NCI-H2196 (cell line): ENCODE measurements at regions not wholly inside any gene's neighbourhood (a gene's known extent, or its start where the extent isn't known, plus 50 kb on each side); places are given as distances from the start of the nearest gene placed in this dataset.

Experiments used
- DNase-seq: peaks from one replicate; lab custom pipeline; 2025; ENCODE audit not compliant: unreplicated experiment; lab: John Stamatoyannopoulos, UW

DNA sequence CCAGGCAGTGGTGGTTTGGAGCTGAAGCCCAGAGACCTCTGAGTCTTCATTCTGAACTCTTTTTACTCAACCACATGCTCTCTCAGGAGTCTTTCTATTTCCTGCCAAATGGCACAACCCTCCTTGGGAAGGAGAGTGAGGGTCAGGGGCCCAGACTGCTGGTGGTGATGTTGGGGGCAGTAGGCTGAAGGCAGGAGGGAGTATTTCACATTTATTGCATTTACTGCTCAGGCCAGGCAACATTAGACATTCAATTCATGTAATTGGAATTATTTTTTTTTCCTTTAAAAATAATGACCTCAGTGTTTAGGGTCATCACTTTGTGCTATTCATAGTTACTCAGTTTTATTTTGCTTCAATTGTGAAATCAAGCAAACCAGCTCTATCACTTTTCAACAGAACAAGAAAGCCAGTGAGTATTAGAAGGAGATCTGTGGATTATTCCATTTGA, 311.3 kb upstream of the NT5C1B start:
- DNase-seq: no peak

DNA sequence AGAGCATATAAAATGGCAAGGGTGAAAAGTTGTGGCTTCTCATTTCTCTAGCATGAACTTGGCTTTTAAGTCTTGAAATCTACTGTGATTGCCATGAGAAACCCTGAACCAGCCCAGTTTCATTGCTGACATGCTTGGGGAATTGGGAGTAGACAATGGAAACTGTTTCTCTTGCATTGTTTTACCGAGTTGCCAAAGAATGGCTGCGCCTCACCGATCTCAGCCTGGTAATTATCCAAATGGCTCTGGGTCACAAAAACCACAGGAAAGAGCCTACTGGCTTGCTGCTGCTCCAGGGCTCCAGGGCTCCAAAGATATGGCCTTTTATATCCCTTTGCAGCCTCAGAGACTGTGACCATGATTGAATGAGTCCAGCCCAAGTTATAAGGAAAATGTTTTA, 310.4 kb upstream of the NT5C1B start:
- DNase-seq: no peak

DNA sequence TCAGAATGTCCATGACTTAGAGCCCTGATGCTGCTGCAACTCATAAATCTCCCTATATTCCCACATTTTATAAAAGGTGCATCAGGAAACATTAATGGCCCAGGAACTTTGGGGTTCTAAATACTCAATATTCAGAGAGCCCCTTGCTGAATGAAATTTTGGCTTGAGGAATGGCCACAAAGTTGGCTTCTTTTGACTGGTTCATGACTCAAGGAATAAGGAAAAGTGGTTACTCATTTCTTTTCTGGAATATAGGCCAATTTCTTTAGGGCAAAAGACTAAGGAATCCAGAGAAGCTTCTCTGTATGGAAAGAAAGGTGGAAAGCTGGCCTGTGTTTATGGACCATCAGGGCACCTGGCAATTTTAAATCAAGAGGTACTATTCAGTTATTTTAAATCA, 308.9 kb upstream of the NT5C1B start:
- no peak for DNase-seq

DNA sequence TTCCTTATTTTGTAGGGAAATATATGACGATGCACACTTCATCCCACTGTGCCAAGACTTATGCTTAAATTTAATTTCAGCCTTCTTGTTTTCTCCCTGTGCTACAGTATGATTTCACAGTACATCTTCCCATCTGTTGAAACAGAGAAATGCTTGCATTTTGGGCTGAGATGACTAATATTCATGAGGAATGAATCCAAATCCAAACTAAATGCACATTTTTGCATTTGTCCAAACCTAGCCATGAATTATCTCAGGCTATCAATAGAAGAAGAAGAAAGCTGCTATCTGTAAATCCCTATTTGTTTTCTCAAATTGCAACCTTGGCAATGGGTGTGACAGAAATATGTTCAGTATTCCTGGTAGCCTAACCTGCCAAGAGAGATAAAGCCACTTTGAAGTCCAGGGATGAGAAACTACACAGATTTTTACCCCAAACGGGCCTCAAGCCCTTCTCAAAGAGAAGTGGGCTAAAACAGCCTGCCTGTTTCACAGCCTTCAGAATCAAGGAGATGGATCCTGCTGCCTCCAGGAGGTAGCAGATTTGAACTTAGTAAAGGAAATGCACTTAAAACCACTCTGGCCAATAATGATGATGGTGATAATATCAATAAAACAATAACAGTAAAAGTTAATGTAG, 306.9 kb upstream of the NT5C1B start:
- no peak for DNase-seq

DNA sequence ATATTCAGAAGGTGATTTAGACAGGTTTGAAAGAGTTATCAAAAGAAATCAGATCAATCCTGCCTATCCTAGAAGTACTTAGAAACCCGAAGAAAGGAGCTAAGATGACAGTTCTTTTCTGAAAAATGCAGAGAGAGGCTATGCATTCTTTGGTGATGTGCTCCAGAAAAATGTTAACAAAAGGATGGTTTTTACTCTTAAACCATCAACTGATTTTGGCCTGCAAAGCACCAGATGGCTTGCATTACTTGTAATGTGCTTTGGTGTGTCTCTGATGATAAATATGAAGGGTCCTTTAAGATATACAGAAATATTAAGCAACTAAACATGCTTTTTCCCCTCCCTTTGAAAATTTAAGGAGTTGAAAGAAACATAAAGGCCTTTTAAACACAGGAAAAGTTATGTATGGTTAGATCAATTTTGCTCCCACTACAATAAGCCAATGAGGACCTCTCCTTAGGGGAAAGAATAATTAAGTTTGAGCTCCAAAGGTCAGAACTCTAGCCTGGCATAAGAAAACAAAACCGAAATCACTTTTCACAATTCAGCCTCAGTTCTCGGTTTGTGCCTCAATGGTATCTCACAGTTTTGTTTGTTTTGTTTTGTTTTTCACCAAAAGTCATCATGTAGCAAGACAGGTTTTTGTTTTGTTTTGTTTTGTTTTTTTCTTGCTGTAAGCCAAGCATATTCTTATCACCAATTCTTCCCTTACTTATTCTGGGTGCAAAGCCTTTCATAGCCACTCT, 302.4 kb upstream of the NT5C1B start:
- no peak for DNase-seq

- no peak for DNase-seq
Measured at GRCh38 chr2:18889565-18890332, 300.4 kb upstream of the NT5C1B start.

DNA sequence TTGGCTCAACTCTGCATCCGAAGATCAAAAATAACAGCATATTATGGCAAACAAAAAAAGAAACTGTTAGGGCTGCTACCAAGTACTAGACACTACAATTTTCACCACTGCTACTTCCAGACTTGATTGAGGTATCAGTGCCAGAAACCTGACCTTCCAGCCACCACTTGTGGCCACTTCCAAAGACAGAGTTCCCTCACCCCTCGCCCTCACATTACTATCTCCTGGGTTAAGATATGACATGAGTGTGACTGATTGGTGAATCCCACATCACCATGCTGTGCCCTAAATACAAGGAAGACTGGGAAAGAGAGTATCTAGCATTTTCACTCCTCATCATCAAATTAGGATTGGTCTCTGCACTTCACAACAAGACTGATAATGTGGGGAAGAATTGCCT, 296.1 kb upstream of the NT5C1B start:
- DNase-seq: no peak

DNA sequence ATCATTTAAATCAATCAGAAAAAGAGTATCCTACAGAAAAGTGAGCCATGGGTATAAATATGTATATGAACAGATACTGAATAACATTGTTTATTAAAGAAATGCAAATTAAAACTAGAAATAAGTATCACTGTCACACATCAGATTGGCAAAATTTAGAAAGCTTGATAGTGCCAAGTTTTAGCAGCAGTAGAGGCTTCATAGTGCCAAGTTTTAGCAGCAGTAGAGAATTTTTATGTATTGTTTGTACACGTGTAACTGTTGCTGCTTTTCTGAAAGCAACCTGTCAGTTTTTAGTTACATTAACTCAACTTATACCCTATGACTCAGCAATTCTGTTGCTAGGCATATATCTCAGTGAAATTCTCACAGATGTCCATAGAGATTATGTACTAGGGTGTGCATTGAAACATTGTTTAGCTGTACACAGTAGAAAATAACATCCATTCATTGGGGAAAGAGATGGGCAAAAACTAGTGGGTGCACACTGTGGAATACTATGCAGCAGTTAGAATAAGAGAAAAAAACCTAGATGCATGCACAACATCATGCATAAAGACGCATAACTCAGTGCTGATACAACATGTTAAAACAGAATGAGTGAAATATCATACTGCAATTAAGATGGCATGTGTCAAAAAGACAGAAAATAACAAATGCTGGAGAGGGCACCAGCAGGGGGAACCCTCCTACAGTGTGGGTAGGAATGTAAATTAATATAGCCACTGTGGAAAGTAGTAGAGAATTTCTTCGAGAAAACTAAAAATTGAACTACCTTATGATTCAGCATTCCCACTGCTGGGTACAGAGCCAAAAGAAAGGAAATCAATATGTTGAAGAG, 294.5 kb upstream of the NT5C1B start:
- no peak for DNase-seq

GRCh38 chr2:18871430-18871829, 282.1 kb upstream of the NT5C1B start:
- peak; percentile 68 for DNase-seq

GRCh38 chr2:18870307-18870706, 280.9 kb upstream of the NT5C1B start:
- no peak for DNase-seq

GRCh38 chr2:18861951-18862350, 272.6 kb upstream of the NT5C1B start:
- DNase-seq: no peak

- no peak for DNase-seq
Measured at GRCh38 chr2:18860179-18860578, 270.8 kb upstream of the NT5C1B start.

DNA sequence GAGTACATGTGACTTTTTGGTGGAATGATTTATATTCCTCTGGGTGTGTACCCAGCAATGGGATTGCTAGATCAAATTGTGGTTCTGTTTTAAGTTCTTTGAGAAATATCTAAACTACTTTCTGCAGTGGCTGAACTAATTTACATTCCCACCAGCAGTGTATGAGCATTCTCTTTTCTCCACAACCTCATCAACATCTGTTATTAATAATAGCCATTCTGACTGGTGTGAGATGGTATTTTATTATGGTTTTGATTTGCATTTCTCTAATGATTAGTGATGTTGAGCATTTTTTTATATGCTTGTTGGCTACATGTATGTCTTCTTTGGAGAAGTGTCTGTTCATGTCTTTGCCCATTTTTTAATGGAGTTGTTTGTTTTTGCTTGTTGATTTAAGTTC, 267.4 kb upstream of the NT5C1B start:
- no peak for DNase-seq

DNA sequence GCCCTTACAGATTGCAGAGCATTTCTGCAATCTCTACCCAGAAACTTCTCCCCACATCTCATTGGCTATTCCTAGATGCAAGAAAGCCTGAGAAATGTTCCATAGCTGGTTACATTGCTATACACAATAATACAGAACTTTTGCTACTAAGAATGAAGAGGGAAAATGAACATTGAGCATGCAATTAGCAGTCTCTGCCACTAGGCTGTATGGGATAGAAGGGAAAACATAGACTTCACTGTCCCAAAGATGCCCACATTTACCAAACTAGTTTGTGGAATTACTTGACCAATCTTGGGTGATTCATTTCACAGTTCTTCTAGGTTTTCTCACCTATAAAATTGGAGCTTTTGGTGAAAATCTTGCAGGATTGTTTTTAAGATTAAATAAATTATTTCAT, 265.7 kb upstream of the NT5C1B start:
- DNase-seq: no peak

- DNase-seq: no peak
Measured at GRCh38 chr2:18849841-18850578, 260.6 kb upstream of the NT5C1B start.

GRCh38 chr2:18848646-18849045, 259.3 kb upstream of the NT5C1B start:
- no peak for DNase-seq

DNA sequence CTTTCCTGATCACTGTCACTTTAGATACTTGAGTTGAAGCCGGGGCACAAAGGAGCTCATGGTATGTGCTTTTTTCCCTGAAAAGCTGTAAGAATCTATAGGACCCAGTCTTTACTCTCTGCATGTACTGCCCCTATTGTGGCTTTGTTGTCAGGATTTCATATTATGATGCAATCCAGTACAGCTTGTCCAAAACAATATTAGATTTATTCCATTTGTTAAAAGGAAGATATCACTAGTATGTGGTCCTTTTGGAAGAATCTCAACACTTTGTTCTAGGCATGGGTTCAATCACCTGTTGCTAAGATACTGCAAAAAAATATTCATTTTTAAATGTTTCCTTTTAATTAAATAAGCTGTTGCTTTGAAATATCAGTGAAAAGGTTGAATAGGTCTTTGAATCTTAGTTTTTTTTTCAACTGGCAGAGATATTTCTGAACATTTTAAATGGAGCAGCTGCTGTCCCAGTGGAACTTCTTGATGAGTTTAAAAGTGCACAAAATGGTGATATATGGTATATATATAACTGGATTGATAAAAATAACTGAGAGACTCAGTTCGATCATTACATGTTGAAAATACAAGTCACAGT, 256.6 kb upstream of the NT5C1B start:
- DNase-seq: no peak

DNA sequence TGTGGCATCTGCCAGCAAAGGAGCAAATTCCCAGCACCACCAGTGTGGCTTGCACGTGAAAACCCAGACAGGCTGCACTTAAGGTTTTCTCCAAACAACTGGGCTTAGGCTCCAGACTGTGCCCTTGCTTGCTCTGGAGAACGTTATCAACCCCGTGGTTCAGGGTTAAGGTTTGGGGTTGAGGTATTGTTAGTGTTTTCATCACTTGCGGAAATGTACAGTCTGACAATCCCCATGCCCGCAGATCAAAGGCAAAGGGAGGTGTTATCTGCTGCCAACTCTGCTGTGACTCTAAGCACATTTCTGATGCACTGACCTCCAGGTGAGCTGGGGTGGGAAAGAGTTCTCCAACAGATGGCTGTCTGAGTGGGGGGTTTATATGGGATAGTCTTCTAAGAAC, 253.5 kb upstream of the NT5C1B start:
- DNase-seq: no peak

GRCh38 chr2:18841248-18842150, 252.1 kb upstream of the NT5C1B start:
- no peak for DNase-seq
